HFF-Myc (cell line): ENCODE measurements at regions not wholly inside any gene's neighbourhood (a gene's known extent, or its start where the extent isn't known, plus 50 kb on each side); places are given as distances from the start of the nearest gene placed in this dataset.
"Not testable (repeated sequence)": the region's sequence is repeated elsewhere in the genome, so short reads cannot be mapped to it uniquely, and the experiment has no call there.

Experiments
- DNase-seq: peaks from one replicate; pipeline ENCODE4 v3.0.0-alpha.2; 2011; ENCODE audit warnings: low read depth; ENCODE audit errors: extremely low read depth
- H3K4me3 ChIP-seq: replicated peaks from 2 replicates; pipeline ENCODE4 v1.5.1; 2011; ENCODE audit warnings: low read depth, mild to moderate bottlenecking, control low read depth, low read length
- TF ChIP-seq, protein P1 (sequence below): IDR thresholded peaks from 2 replicates; pipeline ENCODE4 v1.5.1; 2012; ENCODE audit warnings: mild to moderate bottlenecking, low read depth, low read length, control low read depth; ENCODE audit errors: missing control alignments

DNA sequence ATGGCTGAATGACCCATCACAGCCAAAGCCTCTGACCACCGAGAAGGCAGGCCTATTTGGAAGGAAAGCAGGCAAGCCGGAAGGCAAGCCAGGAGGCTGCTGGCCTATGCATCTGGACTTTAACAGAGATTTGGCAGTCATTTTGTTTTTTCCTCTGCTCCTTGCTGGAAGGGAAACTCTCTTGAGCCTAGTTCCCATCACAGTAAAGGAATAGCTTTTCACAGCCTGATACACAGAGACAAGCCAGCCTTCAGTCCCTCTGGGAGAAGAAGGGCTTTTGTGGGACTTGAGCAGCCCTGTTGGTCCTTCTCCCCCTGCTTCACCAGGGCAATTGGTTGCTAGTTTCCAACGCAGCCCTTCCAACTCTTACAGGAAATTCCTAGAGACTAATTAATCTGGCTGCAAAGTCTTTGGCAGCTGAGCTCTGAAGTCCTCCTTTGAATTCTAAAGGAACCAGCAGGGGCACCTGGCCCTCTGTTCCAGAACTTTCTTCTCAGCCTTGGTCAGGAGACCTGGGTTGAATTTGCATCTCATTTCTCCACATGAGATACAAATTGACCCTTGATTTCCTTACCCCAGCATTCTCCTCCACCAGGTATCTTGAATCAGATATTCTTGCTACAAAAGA lies 157.3 kb upstream of the EPB41L4A start:
- DNase-seq: no peak

DNA sequence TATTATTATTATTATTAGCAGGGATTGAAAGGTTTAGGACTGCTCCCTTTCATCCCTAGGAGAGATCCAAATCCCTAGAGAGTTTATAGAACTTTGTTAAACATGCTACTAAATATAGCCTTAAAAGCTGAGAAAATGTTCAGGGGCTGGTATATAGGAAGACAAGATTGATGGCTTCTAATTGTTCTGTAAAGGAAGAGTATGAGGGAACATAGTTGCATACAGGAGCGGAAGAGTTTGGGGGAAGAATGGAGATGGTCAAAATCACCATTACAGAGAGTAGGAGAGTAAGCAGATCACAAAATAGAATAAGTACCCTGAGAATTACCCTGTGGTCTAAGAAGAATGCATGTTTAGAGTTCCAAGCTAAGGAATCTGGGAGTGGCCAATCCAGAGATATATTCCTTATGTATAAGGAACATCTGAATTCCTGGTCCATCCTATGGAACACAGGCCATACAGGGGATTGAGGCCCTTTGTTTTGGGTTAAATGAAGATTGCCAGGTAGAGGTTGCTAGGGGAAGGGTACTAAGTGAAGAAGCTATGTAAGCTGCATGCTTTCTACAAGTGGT lies 158.0 kb upstream of the APC start:
- DNase-seq: no peak
- TF ChIP-seq, protein P1, sequence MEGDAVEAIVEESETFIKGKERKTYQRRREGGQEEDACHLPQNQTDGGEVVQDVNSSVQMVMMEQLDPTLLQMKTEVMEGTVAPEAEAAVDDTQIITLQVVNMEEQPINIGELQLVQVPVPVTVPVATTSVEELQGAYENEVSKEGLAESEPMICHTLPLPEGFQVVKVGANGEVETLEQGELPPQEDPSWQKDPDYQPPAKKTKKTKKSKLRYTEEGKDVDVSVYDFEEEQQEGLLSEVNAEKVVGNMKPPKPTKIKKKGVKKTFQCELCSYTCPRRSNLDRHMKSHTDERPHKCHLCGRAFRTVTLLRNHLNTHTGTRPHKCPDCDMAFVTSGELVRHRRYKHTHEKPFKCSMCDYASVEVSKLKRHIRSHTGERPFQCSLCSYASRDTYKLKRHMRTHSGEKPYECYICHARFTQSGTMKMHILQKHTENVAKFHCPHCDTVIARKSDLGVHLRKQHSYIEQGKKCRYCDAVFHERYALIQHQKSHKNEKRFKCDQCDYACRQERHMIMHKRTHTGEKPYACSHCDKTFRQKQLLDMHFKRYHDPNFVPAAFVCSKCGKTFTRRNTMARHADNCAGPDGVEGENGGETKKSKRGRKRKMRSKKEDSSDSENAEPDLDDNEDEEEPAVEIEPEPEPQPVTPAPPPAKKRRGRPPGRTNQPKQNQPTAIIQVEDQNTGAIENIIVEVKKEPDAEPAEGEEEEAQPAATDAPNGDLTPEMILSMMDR: no peak
- H3K4me3 ChIP-seq: no peak overlapping the region

More for the DNA sequence above, 157.3 kb upstream of the EPB41L4A start:
- H3K4me3 ChIP-seq: no peak overlapping the region
- TF ChIP-seq, protein P1: no peak

DNA sequence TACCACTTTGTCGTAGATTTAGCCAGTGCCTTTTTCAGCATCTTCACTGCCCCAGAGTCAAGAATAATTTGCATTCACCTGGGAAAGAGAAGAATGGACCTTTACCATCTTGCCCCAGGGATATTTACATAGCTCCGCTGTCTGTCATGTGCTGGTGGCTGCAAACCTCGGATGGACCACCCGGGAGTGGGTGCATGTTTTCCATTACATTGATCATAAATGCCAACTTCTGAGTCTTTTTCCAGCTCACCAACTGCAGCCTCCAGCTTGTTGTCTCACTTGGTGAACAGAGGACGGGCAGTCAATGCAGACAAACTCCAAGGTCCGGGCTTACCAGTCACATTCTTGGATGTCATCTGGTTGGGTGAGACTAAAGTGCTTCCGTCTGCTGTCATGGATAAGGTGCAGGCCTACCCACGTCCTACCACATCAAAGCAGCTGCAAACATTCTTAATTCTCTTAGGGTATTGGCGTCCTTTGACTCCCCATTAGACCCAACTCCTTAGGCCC lies 155.8 kb upstream of the APC start:
- DNase-seq: no peak
- TF ChIP-seq, protein P1: no peak
- H3K4me3 ChIP-seq: no peak overlapping the region

DNA sequence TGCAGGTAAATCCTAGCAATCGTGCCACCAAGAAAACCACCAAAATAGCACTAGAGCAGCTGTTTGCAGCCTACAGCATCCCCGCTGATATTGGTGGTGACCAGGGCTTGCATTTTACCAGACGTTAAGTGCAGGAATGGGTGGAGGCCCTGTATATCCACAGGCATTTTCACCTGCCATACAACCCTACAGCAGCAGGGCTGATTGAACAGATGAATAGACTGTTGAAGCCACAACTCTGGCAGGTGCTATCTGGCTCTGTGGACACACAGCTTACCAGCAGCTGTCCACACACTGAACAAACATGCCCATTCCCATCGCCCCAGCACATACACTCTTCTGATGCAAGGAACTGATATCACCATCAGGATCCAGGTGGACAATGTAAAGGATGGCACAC lies 154.5 kb upstream of the APC start:
- no peak for DNase-seq
- no peak overlapping the region for H3K4me3 ChIP-seq
- TF ChIP-seq, protein P1: no peak

DNA sequence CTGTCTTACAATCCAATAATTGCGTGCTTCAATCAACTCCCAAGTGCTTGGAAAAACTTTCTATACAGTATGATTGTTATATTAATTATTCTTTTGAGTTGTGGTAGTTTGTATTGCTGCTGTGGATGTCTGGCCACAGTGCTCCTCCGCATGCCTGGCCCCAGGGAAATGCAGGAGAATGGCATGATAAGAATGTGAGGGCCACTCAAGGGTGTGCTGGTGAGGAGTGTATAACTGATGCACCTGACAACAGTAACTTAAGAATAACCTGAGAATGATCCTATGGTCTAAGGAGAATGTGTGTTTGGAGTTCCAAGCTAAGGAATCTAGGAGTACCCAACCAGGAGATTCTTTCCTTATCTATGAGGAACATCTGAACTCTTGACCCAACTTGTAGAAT lies 152.9 kb upstream of the APC start:
- TF ChIP-seq, protein P1: no peak
- DNase-seq: no peak
- no peak overlapping the region for H3K4me3 ChIP-seq

DNA sequence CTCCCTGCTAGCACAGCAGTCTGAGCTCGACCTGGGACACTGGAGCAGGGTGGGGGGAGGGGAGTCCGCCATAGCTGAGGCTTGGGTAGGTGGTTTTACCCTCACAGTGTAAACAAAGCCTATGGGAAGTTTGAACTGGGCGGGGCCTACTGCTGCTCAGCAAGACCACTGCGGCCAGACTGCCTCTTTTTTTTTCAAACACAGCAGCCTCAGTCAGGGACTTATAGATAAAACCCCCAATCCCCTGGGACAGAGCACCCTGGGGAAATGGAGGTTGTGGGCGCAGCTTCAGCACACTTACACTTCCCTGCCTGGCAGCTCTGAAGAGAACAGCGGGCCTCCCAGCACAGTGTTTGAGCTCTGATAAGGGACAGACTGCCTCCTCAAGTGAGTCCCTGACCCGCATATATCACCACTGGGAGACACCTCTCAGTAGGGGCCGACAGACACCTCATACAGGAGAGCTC lies 151.1 kb upstream of the APC start:
- TF ChIP-seq, protein P1: no peak
- H3K4me3 ChIP-seq: no peak overlapping the region
- no peak for DNase-seq

DNA sequence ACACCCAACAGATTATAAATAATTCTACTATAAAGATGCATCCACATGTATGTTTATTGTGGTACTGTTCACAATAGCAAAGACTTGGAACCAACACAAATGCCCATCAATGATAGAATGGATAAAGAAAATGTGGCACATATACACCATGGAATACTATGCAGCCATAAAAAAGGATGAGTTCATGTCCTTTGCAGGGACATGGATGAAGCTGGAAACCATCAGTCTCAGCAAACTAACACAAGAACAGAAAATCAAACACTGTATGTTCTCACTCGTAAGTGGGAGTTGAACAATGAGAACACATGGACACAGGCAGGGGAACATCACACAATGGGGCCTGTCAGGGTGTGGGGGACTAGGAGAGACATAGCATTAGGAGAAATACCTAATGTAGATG lies 146.8 kb upstream of the APC start:
- H3K4me3 ChIP-seq: not testable (repeated sequence)

More for the DNA sequence above, 146.8 kb upstream of the APC start:
- not testable (repeated sequence) for DNase-seq
